Mucosa of descending colon (tissue), 3 donors: ENCODE measurements at regions not wholly inside any gene's neighbourhood (a gene's known extent, or its start where the extent isn't known, plus 50 kb on each side); places are given as distances from the start of the nearest gene placed in this dataset.

Experiments used
- ATAC-seq: fragments of 200-7000 bp; cut with Tn5 transposase; one replicate; pipeline ENCODE4 v1.9.1; 2020; ENCODE audit warnings: mild to moderate bottlenecking, moderate library complexity
- DNase-seq, 3 donors: peaks; one replicate each; pipeline ENCODE4 v3.0.0-alpha.2; 2020
- H3K36me3 ChIP-seq: fragments of 200-600 bp; one replicate; pipeline ENCODE4 v1.8.0; 2021; ENCODE audit warnings: low read depth, mild to moderate bottlenecking
- H3K4me1 ChIP-seq: fragments of 200-600 bp; one replicate; pipeline ENCODE4 v1.8.0; 2021; ENCODE audit warnings: low read depth, mild to moderate bottlenecking
- H3K4me3 ChIP-seq: fragments of 200-600 bp; one replicate; pipeline ENCODE4 v1.8.0; 2021; ENCODE audit warnings: mild to moderate bottlenecking
- H3K9me3 ChIP-seq: fragments of 200-600 bp; one replicate; pipeline ENCODE4 v1.8.0; 2021; ENCODE audit warnings: mild to moderate bottlenecking
- CTCF ChIP-seq: fragments of 200-600 bp; IDR thresholded peaks from one replicate; pipeline ENCODE4 v1.8.0; 2022; ENCODE audit warnings: antibody characterized with exemption, mild to moderate bottlenecking
- intact Hi-C, 2 donors: fragments of 100-400 bp; cut with DNase I in 1 of 2; cut with micrococcal nuclease in 1 of 2; formaldehyde crosslinking; loops; one replicate each; pipeline versions ENCODE4 v1.11.0 to v1.11.1; 2022; cut with DNase I, micrococcal nuclease
- donor health status: DM: no; HTN: no; CAD: no; lungs with moderate emphysema.
- donor health status: DM: no; HTN: no; CAD: no.
- donor health status: DM: no; HTN: yes; CAD: no.

- no peaks in the 10 kb centered on the region for H3K36me3 ChIP-seq
- DNase-seq (no peak), ATAC-seq (no peak)
- no peaks in the 10 kb centered on the region for H3K4me1 ChIP-seq
- no peaks in the 10 kb centered on the region for H3K9me3 ChIP-seq
- intact Hi-C loops, result no loop called here
- H3K4me3 ChIP-seq, result no peak overlapping the region
- TF ChIP-seq CTCF, result no peak
Measured at GRCh38 chr3:28012830-28013229, 228.6 kb upstream of the CMC1 start.

DNA sequence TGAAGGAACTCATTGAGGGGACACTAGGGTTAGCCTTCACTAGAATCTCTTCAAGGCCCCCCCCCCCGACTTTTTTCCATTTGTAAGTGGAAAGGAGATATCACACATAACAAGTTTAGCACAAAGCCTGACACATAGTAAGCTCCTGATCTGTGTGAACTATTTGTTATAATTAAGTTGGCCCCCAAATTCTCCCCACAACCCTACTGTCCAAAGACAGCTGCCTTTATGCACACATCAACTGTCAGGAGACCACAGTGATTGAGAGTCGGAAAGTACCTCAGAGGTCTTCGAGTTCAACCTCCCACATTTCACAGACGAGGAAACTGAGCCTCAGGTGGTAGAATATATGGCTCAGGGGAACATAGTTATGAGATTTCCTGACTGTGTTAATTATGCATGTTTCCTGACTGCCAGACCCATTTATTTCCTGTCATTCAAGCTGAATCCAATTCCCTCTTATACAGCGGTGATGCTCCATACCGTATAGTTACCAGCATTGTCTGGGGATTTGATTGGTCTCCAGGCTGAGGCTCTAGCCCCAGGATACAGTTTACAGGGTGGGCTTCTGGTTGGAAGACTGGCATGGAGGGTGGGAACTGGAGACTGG lies 227.4 kb upstream of the CMC1 start:
- ATAC-seq, result no peak
- TF ChIP-seq CTCF, result no peak
- intact Hi-C loops, result no loop called here

DNA sequence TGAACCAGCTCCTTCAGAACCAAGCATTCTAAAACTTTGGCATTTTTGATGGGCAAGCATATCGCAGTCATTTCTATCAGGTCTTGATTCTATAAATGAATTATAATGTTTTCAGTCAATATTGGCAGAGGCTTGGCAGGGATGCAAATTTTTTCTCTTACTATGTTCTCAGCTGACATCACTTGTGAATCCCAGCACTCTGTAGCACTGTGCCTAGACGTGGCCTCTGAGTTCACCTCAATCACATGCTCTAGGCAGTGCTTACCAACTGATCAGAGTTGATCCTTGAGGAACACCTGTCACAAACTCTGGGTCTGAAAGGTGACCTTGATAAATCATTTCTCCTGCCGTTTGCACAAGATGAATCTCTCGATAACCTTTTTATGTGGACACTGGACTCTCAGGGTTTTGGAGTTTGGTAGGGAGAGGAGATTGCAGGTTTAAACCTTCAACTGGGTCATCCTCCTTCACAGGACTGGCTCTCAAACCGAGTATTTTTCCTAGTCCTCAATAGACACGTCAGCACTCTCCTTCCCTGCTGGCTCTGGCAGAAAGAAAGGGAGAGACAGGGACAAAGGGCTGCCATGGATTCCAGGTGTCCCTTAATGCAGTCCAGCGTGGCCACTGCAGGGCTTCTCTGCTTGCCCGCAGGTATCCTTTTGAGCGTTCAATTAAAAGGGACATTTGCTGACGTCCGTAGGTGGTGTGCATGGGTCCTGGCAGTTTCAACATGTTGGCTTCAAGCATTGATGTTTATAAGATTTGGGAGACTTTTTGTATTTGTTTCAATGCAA lies 222.3 kb upstream of the CMC1 start:
- intact Hi-C loops, result no loop called here
- no peak overlapping the region for H3K4me3 ChIP-seq
- no peaks in the 10 kb centered on the region for H3K4me1 ChIP-seq
- no peaks in the 10 kb centered on the region for H3K36me3 ChIP-seq
- DNase-seq, result no peak
- no peaks in the 10 kb centered on the region for H3K9me3 ChIP-seq
- ATAC-seq, result no peak
- TF ChIP-seq CTCF, result no peak

More for the DNA sequence above, 227.4 kb upstream of the CMC1 start:
- Histone ChIP-seq H3K9me3 (no peaks in the 10 kb centered on the region), H3K4me1 (no peaks in the 10 kb centered on the region), H3K4me3 (no peak overlapping the region), H3K36me3 (no peaks in the 10 kb centered on the region)
- DNase-seq, result no peak

DNA sequence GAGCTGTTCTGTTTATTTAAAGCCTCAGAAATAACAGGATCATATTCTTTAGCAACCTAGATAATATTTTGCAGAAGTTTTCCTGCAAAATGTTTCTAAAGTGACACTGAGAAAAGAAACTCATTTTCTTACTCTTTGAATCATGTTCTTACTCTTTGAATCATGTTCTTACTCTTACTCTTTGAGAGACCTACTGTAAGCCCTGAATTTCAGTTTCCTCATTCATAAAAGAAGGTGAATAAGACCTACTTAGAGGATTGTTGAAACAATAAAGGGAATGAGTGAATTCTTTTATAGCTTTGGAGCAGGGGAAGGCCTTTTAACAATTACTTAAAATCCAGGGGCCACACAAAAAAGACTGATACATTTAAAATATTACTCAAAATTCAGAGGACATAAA lies 221.7 kb upstream of the CMC1 start:
- no peak for DNase-seq
- H3K9me3 ChIP-seq, result peaks cover 5% of the 10 kb centered on the region
- no peaks in the 10 kb centered on the region for H3K36me3 ChIP-seq
- no peaks in the 10 kb centered on the region for H3K4me1 ChIP-seq
- intact Hi-C loops, result no loop called here
- H3K4me3 ChIP-seq, result no peak overlapping the region
- ATAC-seq, result no peak
- TF ChIP-seq CTCF, result no peak

- H3K4me3 ChIP-seq, result no peak overlapping the region
- H3K4me1 ChIP-seq, result no peaks in the 10 kb centered on the region
- ATAC-seq (no peak), DNase-seq (no peak)
- H3K36me3 ChIP-seq, result no peaks in the 10 kb centered on the region
- TF ChIP-seq CTCF, result no peak
- intact Hi-C loops, result no loop called here
- peaks cover 13% of the 10 kb centered on the region for H3K9me3 ChIP-seq
Measured at GRCh38 chr3:28022916-28023315, 218.5 kb upstream of the CMC1 start.
